DND-41 (cell line): ENCODE measurements at regions not wholly inside any gene's neighbourhood (a gene's known extent, or its start where the extent isn't known, plus 50 kb on each side); places are given as distances from the start of the nearest gene placed in this dataset.

Source experiments
- ATAC-seq: fragments of 200-7000 bp; cut with Tn5 transposase; 3 replicates; pipeline ENCODE4 v1.9.1; 2021; ENCODE audit warnings: low read depth; ENCODE audit not compliant: insufficient read depth
- DNase-seq: peaks from one replicate; pipeline ENCODE4 v3.0.0-alpha.2; 2020
- H2AFZ ChIP-seq: 2 replicates; pipeline ENCODE4 v1.6.0; 2012; ENCODE audit warnings: low read depth, low read length
- H3K27ac ChIP-seq: 2 replicates; pipeline ENCODE4 v1.5.1; 2012; ENCODE audit warnings: low read length, inconsistent platforms
- H3K27me3 ChIP-seq: fragments of 200-600 bp; sonication (generic); 2 replicates; pipeline ENCODE4 v1.6.0; 2012; ENCODE audit warnings: low read length, mild to moderate bottlenecking, inconsistent platforms; ENCODE audit not compliant: insufficient read depth, poor library complexity
- H3K36me3 ChIP-seq: 2 replicates; pipeline ENCODE4 v1.5.1; 2012; ENCODE audit warnings: low read length, inconsistent platforms; ENCODE audit not compliant: insufficient read depth
- H3K4me1 ChIP-seq: 2 replicates; pipeline ENCODE4 v1.5.1; 2012; ENCODE audit warnings: mild to moderate bottlenecking, low read length; ENCODE audit not compliant: insufficient read depth
- H3K4me2 ChIP-seq: 2 replicates; pipeline ENCODE4 v1.6.0; 2012; ENCODE audit warnings: mild to moderate bottlenecking, moderate library complexity, low read length, inconsistent platforms; ENCODE audit not compliant: insufficient read depth
- H3K4me3 ChIP-seq, 2 experiments: fragments of 200-600 bp in 1 of 2; shearing (Covaris generic) in 1 of 2; 2 replicates each; pipeline ENCODE4 v1.5.1; 2012 to 2016; ENCODE audit warnings: inconsistent platforms in 2 of 2, low read length in 2 of 2, mild to moderate bottlenecking in 2 of 2, low read depth in 1 of 2, moderate library complexity in 1 of 2
- H3K79me2 ChIP-seq: 2 replicates; pipeline ENCODE4 v1.6.0; 2012; ENCODE audit warnings: low read length, inconsistent platforms; ENCODE audit not compliant: insufficient read depth
- H3K9ac ChIP-seq: 2 replicates; pipeline ENCODE4 v1.6.0; 2012; ENCODE audit warnings: low read depth, mild to moderate bottlenecking, inconsistent platforms, low read length, moderate library complexity
- H3K9me3 ChIP-seq: 2 replicates; pipeline ENCODE4 v1.5.1; 2012; ENCODE audit warnings: low read length, moderate library complexity, mild to moderate bottlenecking, inconsistent platforms; ENCODE audit not compliant: insufficient read depth, severe bottlenecking
- H4K20me1 ChIP-seq: 2 replicates; pipeline ENCODE4 v1.6.0; 2012; ENCODE audit warnings: low read length; ENCODE audit not compliant: insufficient read depth
- EZH2 ChIP-seq: IDR thresholded peaks from 3 replicates; pipeline ENCODE4 v1.6.1; 2012; ENCODE audit warnings: borderline replicate concordance, low read depth, mild to moderate bottlenecking, moderate library complexity, low read length, inconsistent platforms; ENCODE audit not compliant: severe bottlenecking
- TF ChIP-seq, protein P1 (sequence below): IDR thresholded peaks from 2 replicates; pipeline ENCODE4 v1.5.1; 2012; ENCODE audit warnings: borderline replicate concordance, low read length, moderate library complexity, mild to moderate bottlenecking; ENCODE audit not compliant: poor library complexity, severe bottlenecking; ENCODE audit errors: extremely low read depth

DNA sequence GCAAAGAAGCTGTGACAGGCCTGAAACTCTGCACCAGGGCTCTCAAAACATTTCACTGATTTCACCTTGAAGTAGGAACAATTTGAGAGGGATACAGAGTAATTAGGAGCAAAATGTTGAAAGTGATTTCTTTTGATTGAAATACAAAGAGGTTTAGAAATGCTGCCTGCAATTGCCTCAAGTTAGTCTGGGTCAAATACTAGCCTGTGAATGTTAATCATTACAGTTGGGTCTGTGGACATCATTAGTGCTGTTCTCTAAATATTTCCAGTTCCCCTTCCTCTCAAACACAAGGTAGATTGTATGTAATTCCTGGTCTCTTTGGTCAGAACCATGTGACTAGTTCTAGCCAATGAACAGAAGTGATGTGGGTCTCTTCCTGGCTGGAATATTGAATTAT is 152.3 kb upstream of the TSC22D2 start:
- Histone ChIP-seq H3K79me2 (no peaks in the 10 kb centered on the region), H3K27ac (no peak overlapping the region), H3K36me3 (no peaks in the 10 kb centered on the region), H2AFZ (no peak overlapping the region), H3K4me3 (no peak overlapping the region), H3K4me2 (no peak overlapping the region), H3K9me3 (no peaks in the 10 kb centered on the region), H3K4me1 (no peaks in the 10 kb centered on the region), H4K20me1 (no peaks in the 10 kb centered on the region), H3K9ac (no peak overlapping the region), H3K27me3 (peaks cover 7% of the 10 kb centered on the region)
- ATAC-seq: no peak
- no peak for DNase-seq
- TF ChIP-seq, protein P1, sequence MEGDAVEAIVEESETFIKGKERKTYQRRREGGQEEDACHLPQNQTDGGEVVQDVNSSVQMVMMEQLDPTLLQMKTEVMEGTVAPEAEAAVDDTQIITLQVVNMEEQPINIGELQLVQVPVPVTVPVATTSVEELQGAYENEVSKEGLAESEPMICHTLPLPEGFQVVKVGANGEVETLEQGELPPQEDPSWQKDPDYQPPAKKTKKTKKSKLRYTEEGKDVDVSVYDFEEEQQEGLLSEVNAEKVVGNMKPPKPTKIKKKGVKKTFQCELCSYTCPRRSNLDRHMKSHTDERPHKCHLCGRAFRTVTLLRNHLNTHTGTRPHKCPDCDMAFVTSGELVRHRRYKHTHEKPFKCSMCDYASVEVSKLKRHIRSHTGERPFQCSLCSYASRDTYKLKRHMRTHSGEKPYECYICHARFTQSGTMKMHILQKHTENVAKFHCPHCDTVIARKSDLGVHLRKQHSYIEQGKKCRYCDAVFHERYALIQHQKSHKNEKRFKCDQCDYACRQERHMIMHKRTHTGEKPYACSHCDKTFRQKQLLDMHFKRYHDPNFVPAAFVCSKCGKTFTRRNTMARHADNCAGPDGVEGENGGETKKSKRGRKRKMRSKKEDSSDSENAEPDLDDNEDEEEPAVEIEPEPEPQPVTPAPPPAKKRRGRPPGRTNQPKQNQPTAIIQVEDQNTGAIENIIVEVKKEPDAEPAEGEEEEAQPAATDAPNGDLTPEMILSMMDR: no peak
- no peak for TF ChIP-seq EZH2

DNA sequence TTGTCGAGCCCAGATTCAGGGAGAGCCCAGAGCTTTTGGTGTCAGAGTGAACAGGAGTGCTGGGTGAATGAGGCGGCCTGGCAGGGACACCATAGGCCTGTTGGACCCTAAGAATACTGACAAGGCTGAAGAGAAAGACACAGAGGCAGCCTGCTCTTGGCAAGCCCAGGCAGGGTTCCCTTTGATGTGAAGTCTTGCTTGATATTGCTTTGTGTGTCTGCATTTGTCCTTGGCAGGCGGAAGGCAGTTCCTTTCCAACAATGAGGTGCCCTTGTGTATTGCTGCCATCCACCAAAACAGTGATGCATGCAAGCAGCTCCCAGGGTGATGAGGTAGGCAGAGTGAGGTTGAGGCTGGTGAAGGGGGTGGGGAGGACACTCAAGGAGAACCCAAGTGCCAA is 152.7 kb upstream of the TSC22D2 start:
- H3K9me3 ChIP-seq: no peaks in the 10 kb centered on the region
- no peak overlapping the region for H3K4me2 ChIP-seq
- H3K27ac ChIP-seq: no peak overlapping the region
- no peak overlapping the region for H2AFZ ChIP-seq
- no peak for ATAC-seq
- H3K36me3 ChIP-seq: no peaks in the 10 kb centered on the region
- no peak overlapping the region for H3K4me3 ChIP-seq
- H4K20me1 ChIP-seq: no peaks in the 10 kb centered on the region
- H3K9ac ChIP-seq: no peak overlapping the region
- DNase-seq: no peak
- H3K79me2 ChIP-seq: no peaks in the 10 kb centered on the region
- TF ChIP-seq EZH2: no peak
- TF ChIP-seq, protein P1: no peak
- H3K27me3 ChIP-seq: peaks cover 7% of the 10 kb centered on the region
- no peaks in the 10 kb centered on the region for H3K4me1 ChIP-seq

DNA sequence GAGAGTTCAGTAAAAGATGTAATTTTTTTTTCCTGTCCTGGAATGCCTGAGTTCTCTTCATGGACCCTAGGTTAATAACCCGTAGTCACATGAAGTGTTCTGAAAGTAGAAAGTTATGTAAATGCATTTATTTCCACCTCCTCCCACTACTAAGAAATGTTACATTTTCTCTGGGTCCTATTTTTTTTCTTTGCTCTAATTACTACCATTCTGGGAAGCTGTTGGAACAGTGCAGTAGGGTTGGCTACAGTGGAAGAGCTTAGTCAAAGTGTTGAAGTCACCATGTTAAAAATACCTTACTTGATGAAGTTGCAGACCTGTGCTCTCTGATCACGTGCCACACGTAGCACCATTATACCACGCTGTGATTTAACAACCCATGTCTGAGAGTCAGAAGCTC is 153.8 kb upstream of the TSC22D2 start:
- H3K4me1 ChIP-seq: no peaks in the 10 kb centered on the region
- TF ChIP-seq, protein P1: no peak
- TF ChIP-seq EZH2: no peak
- no peaks in the 10 kb centered on the region for H4K20me1 ChIP-seq
- no peaks in the 10 kb centered on the region for H3K79me2 ChIP-seq
- H3K36me3 ChIP-seq: no peaks in the 10 kb centered on the region
- H3K4me2 ChIP-seq: no peak overlapping the region
- no peak overlapping the region for H2AFZ ChIP-seq
- no peak overlapping the region for H3K27ac ChIP-seq
- H3K4me3 ChIP-seq: no peak overlapping the region
- H3K9me3 ChIP-seq: no peaks in the 10 kb centered on the region
- DNase-seq: no peak
- H3K27me3 ChIP-seq: peaks cover 11% of the 10 kb centered on the region
- H3K9ac ChIP-seq: no peak overlapping the region
- ATAC-seq: no peak

DNA sequence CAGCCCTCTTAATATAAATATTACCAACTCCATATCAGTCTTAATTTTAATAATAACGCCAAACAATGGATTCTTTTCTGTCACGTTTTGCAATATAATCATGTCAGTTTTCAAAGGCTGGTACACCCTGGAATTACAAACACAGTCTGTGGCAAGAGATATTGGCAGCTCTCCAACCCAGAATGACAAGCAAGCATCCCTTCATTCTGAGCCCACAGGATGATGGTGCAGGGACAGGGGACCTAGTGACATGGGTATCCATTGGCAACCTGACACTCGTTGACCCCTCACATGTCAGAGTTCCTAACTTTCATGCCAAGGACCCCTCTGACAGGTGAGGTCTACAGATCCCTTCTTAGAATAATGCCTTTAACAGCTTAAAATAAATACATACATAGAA is 154.5 kb upstream of the TSC22D2 start:
- DNase-seq: no peak
- Histone ChIP-seq H3K27me3 (peaks cover 11% of the 10 kb centered on the region), H4K20me1 (no peaks in the 10 kb centered on the region), H3K27ac (no peak overlapping the region), H3K36me3 (no peaks in the 10 kb centered on the region), H3K9me3 (no peaks in the 10 kb centered on the region), H3K9ac (no peak overlapping the region), H3K4me2 (no peak overlapping the region), H3K4me3 (no peak overlapping the region), H3K4me1 (no peaks in the 10 kb centered on the region), H3K79me2 (no peaks in the 10 kb centered on the region), H2AFZ (no peak overlapping the region)
- ATAC-seq: no peak
- no peak for TF ChIP-seq EZH2
